DMS79 treated with DMSO at 0.1 percent for 48 hours (cell line): ENCODE measurements at regions not wholly inside any gene's neighbourhood (a gene's known extent, or its start where the extent isn't known, plus 50 kb on each side); places are given as distances from the start of the nearest gene placed in this dataset.
A peak's percentile ranks its signal among the peaks of the same experiment; 100 is the strongest.
"Not testable (repeated sequence)": the region's sequence is repeated elsewhere in the genome, so short reads cannot be mapped to it uniquely, and the experiment has no call there.

Experiments
- DNase-seq: peaks from one replicate; lab custom pipeline; 2025; lab: John Stamatoyannopoulos, UW

DNA sequence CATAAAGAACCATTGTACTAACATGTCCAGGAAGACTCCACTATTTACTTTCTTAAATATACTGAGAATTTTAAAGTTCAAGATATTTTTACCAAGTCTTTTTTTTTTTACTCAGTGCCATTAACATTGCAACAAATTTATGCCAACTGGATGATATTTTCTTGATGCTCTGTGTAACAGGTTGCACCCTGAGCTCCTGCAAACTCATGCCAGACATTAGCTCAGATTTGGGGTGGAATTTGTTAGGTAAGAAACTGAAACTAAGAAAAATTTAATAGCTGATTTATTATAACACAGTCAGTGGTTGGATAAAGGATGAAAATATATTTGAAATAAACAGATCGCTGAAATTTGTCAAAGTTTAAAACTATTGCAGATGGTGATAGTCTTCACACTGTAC, 228.6 kb upstream of the SPHKAP start:
- DNase-seq, result no peak

GRCh38 chr2:228409493-228409892, 228.0 kb upstream of the SPHKAP start:
- no peak for DNase-seq

DNA sequence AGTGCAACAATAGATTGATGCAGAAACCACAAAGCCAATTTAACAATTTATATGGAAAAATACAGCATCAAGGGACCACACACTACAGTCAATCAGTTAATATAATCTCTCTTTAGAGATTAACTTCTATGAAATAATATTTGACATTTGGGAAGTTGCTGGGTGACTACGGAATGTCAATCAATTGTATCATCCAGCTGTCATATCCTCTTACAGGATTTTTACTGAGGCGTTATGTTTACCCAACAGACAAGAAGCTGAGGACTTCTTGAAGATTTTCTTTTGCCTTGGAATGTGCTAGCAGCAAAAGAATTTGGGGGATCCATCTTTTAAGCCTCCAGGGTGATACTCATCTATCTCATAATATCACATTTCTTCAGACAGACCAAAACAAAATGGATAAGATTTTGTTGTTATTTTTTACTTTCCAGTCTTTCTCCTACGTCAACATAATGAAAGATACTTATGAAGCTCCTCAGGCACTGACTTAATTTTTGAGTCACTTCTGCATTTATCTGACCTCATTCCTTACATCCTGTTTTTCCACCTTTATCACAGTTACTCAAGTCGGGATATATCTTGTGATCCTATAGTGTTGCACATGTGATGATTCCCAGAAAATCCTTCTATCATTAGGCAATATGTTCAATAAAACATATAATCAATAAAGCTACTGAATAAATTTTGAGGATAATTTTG, 227.2 kb upstream of the SPHKAP start:
- DNase-seq, result no peak

DNA sequence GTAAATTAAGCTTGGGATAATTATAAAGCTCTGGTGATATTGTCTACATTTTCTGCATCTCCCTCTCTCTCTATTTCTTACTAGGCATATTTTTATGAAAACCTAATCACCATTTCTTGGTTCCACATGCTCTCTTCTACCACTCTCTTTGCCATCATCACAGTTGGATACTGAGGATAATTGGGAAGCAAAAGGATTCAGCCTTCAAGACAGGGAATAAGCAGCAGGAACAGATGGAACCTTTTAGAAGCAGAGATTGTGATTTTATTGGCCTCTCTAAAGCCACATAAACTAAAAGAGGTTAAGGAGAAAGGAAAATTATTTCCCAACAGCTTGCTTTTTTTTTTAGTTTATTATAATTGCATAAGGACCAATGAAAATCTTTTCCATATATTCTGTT, 226.3 kb upstream of the SPHKAP start:
- DNase-seq, result no peak

- no peak for DNase-seq
Measured at GRCh38 chr2:228401065-228401912, 219.8 kb upstream of the SPHKAP start.

- no peak for DNase-seq
Measured at GRCh38 chr2:228387776-228388175, 206.3 kb upstream of the SPHKAP start.

- DNase-seq, result no peak
Measured at GRCh38 chr2:228378696-228379425, 197.4 kb upstream of the SPHKAP start.

- DNase-seq, result no peak
Measured at GRCh38 chr2:228378233-228378632, 196.7 kb upstream of the SPHKAP start.

DNA sequence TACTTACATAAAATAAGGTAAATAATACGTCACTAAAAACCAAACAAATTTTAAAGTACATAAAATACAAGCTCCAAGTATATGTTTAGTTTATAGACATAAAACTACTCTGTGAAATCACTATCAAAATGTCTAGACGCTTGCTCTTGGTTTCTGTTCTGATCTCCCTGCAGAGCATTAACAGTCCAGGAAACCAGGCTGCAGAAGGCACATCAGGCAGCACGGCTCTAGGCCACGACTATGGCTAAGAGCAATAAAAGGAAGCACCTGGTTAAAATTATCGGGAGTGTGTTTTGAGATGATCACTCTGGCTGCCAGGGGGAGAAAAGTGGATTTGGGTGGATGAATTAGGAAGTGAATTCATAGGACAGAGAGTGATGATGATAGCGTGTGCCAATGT, 196.0 kb upstream of the SPHKAP start:
- peak; percentile 31 for DNase-seq

DNA sequence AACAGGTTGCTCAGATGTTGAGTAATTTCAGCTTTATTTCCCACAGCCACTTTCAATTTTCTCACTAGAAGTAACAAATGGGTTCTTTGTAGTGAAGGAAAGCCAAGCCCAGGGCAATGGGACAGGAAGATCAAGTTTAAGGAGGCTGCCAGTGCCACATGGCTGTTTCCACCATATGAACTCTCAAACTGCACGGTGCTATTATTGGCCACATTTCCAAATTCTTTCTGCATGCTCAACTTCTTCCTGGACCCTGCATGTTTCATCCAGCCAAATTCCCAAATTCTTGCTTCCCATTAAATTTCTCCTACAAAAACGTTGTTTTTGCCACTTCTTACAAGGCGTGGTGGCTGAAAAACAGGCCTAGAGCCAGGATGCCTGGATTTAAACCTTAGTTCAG, 193.3 kb upstream of the SPHKAP start:
- no peak for DNase-seq

GRCh38 chr2:228373191-228373590, 191.7 kb upstream of the SPHKAP start:
- no peak for DNase-seq

GRCh38 chr2:228372212-228372611, 190.7 kb upstream of the SPHKAP start:
- DNase-seq, result no peak

DNA sequence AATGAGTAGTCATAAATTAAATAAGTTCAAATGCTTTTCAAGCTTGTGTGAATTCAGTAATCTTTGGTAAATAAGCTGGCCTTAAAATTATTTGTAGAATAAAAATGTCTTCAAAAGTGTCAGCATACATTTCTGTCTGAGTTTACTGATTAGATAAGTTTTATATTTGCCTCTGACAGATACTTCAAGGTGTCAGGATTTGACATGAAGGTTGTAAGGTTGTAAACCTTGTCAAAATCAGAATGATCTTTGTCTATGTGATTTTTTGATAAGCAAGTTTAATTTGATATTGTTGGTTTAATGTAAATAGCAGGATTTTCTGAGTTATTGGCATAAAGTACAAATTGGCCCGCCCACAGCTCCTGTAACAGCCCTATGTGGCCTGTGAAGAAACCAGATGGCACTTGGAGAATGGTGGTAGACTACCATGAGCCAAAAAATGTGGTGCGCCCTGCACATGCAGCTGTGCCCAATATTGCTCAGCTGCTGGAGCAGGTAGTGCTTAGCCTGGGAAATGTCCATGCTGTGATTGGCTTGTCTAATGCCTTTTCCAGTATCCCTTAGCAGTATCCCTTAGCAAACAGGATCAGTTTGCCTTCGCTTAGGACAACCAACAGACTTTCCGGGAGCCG, 188.0 kb upstream of the SPHKAP start:
- no peak for DNase-seq

GRCh38 chr2:228367356-228367755, 185.9 kb upstream of the SPHKAP start:
- DNase-seq, result peak; percentile 97

DNA sequence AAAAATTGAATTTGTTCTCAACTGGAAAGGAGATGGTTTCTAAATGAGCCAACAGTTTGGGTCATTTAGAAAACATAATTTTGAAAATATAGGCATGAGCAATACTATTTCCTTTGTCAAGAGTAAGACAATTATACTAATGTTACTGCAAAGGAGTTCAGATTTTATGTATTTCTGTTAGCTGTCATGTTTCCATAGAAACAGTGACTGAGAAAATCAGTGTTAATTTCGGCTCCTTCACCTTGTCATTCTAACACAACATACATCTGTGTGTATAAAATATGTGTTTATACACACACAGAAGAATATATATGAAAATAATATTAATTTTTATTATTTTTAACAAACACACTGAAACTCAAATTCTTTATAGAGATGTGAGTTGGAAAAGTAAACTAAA, 178.0 kb upstream of the SPHKAP start:
- no peak for DNase-seq

DNA sequence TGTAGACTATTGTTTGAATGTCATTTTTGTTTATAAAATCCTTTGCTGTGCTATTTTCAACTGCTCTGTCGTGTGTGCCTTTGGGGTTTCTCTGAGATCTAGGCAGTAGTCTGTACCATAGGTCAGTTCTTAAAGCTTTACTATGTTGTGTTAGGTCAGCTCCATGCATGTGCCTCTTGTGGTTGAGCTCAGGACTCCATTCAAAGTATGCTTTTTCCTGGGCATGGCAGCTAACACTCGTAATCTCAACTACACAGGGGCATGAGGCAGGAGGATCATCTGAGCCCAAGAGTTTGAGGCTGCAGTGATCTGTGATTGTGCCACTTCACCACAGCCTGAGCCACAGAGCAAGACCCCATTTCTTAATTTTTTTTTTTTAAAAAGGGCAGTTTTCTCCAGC, 174.4 kb upstream of the SPHKAP start:
- no peak for DNase-seq

GRCh38 chr2:228352980-228353379, 171.5 kb upstream of the SPHKAP start:
- DNase-seq, result not testable (repeated sequence)

DNA sequence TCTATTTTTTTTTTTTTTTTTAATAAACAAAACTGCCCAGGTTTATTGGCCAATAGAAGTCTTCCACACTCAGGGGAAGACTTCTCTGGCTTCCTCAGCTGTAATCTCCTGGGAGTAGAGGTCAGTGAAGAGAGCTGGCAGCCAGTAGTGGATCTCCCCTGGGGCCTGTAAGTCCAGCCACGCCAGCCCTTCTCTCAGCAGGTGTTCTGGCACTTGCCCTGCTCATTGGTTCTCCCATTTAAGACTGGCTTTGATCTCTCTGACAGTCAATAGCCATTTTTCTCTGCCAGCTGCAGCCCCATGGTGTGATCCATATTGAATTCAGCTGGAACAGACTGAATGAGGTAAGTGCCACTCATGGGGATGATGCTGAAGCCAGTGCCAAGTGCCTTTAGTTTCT, 170.6 kb upstream of the SPHKAP start:
- peak; percentile 52 for DNase-seq

- DNase-seq, result no peak
Measured at GRCh38 chr2:228348516-228349064, 167.1 kb upstream of the SPHKAP start.

GRCh38 chr2:228344531-228344930, 163.0 kb upstream of the SPHKAP start:
- no peak for DNase-seq

DNA sequence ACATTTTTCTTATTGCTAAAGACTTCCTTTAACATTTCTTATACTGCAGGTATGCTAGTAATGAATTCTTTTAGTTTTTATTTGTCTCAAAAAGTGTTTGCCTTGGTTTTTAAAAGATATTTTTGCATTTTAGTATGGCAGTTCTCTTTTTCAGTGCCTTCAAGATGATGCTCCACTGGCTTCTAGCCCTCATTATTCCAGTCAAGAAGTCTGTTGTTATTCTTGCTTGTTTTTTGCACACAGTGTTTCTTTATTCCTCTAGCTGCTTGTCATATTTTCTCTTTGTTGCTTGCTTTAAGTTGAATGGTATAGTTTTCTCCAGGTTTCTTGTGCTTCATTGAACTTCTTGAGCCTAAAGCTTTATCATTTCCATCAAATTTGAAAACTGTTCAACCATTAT, 158.0 kb upstream of the SPHKAP start:
- no peak for DNase-seq

DNA sequence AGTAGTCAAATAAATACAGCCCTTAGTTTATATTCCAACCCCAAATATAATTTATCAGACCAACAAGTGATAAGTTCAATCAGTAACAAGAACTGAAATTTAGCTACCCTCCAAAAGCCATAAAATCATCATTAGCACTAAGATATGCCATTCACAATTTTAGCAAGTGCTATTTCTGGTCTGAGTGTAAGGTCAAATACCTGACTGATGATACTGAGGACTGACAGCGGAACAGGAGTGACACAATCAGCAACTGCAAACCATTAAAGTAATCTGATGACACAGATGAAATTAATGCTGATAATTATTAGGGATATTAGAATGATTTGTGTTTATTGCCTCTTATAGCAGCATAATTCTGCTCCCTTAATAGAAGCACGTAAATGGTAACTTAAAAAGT, 152.7 kb upstream of the SPHKAP start:
- no peak for DNase-seq
